Right ventricle myocardium superior (tissue), 1 donor: ENCODE measurements at regions not wholly inside any gene's neighbourhood (a gene's known extent, or its start where the extent isn't known, plus 50 kb on each side); places are given as distances from the start of the nearest gene placed in this dataset.

Source experiments
- ATAC-seq: fragments of 200-7000 bp; cut with Tn5 transposase; one replicate; pipeline ENCODE4 v1.9.1; 2020; ENCODE audit warnings: mild to moderate bottlenecking; ENCODE audit not compliant: poor library complexity
- DNase-seq: peaks from one replicate; pipeline ENCODE4 v3.0.0-alpha.2; 2020
- intact Hi-C: fragments of 100-400 bp; cut with DNase I; formaldehyde crosslinking; loops from one replicate; pipeline ENCODE4 v1.11.2; 2022
- donor health status: DM: no; HTN: yes; CAD: no; lungs with severe emphysema.

DNA sequence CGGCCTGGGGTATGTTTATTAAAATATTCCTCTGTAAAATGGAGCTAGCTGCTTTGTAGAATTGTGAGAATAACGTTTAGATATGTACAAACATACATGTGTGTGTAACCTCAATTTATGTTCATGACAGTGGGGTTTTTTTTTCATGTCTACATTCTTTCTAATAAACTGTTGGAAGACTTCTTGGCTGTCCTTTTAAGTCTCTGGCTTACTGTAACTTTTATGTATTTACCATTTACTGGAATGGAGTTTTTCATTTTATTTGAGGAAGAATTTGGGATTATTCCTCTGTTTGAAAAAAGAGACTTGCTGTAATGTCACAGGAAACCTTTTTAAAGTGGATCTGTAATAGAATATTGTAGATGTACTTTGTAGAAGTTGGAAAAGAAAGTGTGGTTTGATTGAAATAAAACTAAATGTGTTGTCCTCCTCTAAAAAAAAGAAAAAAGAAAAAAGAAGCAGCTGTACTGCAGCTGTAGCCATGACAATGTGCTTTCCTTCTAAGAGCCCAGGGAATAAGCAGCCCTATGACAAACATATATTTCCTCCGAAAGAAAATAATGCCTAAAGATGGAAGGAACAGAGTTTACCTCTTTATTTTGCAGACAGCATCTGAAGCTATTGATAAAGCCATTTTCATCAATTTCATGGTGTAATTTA lies 71.2 kb upstream of the FREM1 start:
- intact Hi-C loops, result no loop called here
- DNase-seq (no peak), ATAC-seq (no peak)

DNA sequence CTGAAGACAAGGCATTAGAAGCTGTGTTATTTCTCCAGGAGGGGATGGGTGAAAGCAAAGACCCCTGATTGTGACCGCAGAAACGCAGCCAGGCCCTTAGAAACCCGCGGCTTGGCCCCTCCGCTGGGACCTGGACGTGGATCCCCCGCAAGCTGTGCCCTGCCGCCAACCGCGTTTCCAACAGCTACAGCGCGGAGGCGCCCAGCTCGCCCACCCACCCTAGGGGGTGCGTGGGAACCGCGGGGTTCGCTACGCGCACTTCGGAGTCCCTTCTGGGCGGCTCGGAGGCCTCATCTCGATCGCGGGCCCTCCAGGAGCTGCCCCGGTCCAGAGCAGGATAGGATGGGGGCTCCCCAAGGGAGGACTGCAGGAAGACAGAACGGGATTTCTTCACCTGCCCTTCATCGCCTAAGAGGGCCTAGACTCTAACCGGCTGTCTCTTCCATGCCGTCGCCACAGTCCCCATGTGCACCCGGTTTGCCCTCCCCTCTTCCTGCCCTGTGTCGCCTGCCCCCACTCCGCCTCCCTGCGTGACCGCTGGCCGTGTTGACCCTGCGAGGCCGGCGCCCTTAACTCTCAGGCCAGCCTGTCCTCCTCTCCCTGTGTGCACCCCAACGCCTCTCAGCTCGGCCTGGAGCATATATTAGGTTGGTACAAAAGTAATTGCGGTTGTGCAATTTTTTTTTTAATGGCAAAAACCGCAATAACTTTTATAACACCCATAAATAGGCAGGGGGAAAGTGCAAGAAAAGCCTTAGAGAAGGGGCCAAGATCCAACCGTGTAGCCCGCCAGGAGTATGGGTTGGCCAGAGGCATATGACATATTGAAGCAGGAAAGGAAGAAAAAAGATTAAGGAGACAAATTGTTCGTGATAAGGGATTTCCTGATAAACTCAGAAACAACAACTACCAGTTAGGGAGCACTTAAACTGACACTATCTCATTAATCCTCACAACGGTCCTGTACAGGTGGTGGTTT lies 68.1 kb upstream of the FREM1 start:
- intact Hi-C loops, result no loop called here
- DNase-seq (no peak), ATAC-seq (no peak)

- ATAC-seq, result no peak
- intact Hi-C loops, result no loop called here
- DNase-seq, result no peak
These were observed 57.5 kb upstream of the FREM1 start for GRCh38 chr9:14967450-14968321.

- ATAC-seq (peak; percentile 72), DNase-seq (no peak)
- intact Hi-C loops, result no loop called here
These were observed 52.1 kb upstream of the FREM1 start for GRCh38 chr9:14962193-14962882.

DNA sequence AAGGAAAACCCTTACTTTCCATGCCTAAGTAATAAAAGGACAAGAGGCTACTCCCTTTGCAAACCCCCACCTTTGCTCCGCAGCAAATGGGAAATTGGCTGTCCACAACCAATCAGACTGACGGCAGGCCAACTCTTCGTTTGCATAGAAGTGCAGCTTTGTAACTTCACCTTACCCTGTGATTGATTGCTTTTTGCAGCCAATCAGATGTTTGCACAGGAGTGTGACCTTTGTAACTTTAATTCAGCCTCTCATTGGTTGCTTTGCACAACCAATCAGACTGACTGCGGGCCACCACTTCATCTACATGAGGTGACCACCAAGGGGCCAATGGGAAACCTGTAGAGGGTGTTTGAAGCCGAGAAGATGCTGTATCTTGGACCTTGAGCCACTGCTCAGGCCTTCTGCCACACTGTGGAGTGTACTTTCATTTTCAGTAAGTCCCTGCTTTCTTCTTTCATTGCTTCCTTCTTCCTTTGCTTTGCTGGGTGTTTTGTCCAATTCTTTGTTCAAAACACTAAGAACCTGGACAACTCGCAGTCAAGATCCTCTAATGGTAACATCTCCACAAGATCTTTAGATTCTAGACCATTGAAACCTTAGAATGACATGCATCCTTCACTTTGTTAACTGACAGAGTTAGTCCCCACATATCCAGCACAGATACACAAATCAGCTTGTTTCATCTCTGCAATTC lies 51.3 kb upstream of the FREM1 start:
- DNase-seq (no peak), ATAC-seq (no peak)
- intact Hi-C loops, result no loop called here

DNA sequence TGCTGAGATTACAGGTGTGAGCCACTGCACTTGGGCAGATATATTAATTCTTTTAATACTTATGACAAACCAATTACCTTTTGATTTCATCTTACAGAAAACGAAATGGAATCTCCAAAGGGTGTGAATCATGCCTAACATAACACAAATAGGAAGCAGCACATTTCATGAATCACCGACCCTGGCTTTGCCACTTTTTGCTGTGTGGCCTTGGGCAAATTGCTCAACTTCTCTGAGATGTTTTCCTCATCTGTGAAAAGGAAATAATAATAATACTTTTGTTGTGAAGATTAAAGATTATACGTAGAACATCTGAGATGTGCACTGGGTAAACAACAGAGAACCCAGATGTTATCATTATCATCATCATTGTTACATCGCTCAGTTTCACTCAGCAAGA lies 50.7 kb upstream of the FREM1 start:
- ATAC-seq (no peak), DNase-seq (no peak)
- intact Hi-C loops, result no loop called here
